ENCODE measurements at regions not wholly inside any gene's neighbourhood (a gene's known extent, or its start where the extent isn't known, plus 50 kb on each side); places are given as distances from the start of the nearest gene placed in this dataset.

GRCh38 chr9:84450029-84450428, 109.5 kb upstream of the SLC28A3 start:
- DNase-seq (ENCODE audit: low read depth, low spot score) = no peak

DNA sequence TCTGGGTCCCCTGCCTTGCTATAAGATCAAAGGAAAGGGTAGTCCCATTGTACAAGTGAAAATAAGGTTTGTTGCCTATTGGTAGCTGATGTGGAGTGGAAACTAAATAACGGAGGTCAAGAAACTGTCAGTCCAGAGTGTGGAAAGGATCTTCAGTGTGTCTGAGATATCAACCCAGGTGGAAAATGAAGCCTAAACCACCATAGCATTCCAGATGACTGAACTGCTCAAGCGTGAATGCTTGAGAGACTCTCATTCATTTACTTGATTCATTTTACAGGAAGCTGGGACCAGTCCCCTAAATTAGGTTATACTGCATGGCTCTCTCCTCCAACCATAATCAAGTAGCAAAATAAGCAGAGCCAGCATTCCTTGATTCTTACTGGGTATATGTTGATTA, 116.0 kb upstream of the SLC28A3 start:
- no peak for DNase-seq (ENCODE audit: low read depth, low spot score)

DNA sequence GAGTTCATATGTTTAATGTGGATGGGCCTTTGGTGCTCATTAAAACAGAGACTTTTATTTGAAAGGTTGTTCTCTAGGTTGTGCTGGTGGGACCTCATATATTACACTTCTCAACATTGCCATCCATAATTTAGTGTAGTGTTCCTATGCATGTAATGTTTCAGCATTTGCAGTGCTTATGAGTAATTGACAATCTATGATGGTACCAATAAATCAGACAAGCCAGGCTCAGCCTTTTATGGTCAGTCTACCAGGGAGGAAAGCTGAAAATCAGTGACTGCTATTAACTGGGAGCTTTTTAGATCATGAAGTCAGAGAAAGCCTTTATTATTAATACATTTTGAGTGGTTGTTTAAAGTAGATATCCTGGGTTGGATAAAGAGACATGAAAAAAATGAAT, 120.1 kb upstream of the SLC28A3 start:
- no peak for DNase-seq (ENCODE audit: low read depth, low spot score)

GRCh38 chr9:84463272-84463671, 122.7 kb upstream of the SLC28A3 start:
- DNase-seq (ENCODE audit: low read depth, low spot score) = no peak

DNA sequence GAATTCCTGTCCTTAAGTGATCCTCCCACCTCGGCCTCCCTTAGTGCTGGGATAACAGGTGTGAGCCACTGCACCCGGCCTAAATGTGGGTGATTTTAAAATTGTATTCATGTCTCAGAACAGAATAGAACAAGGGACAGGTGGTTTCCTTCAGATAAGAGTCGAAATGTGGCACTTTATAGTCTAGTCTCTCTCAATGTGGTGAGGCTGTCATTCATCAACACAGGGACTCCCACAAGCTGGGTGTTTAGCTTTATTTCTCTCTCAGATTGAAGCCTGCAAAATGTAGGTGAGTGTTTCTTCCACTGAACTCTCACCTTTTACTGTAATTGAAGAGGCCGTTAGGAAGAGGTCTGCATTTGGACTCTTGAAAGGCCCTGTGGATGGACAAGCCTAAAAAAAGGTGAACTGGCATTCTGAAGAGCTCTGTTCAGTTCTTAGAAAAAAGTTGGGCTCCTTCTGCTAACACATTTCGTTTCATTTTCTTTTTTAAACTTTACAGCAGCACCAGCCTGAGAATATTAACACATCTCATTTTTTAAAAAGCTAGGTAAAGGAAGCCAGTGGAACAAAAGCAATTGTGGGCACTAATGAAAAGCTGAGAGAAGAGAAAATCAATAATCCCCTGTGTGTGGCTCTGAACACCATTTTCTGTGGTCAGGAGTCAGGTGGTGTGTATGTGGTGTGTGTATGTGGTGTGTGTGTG, 126.2 kb upstream of the SLC28A3 start:
- no peak for DNase-seq (ENCODE audit: low read depth, low spot score)

DNA sequence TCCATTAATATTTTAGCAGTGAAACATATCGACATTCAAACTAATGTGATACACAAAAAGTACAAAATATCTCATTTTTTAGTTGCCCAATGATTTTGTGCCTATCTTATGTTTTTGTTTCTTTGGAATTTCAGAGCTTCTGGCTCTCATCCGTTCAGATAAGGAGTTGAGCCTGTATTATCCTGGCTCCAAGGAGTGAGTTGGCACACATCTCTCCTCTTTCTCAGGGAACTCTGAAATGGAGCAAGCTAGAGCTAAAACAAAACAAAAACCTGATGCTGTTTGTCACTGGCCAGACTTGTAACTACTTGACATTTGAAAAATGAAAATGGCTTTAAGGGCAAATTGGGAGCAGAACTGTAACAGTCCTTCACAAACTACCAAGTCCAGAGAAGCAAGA, 131.3 kb upstream of the SLC28A3 start:
- DNase-seq (ENCODE audit: low read depth, low spot score) = no peak

GRCh38 chr9:84478996-84479395, 138.4 kb upstream of the SLC28A3 start:
- DNase-seq (ENCODE audit: low read depth, low spot score) = no peak

GRCh38 chr9:84480071-84480470, 139.5 kb upstream of the SLC28A3 start:
- no peak for DNase-seq (ENCODE audit: low read depth, low spot score)

- DNase-seq (ENCODE audit: low read depth, low spot score) = no peak
Observed at GRCh38 chr9:84481231-84481630, 140.7 kb upstream of the SLC28A3 start.

DNA sequence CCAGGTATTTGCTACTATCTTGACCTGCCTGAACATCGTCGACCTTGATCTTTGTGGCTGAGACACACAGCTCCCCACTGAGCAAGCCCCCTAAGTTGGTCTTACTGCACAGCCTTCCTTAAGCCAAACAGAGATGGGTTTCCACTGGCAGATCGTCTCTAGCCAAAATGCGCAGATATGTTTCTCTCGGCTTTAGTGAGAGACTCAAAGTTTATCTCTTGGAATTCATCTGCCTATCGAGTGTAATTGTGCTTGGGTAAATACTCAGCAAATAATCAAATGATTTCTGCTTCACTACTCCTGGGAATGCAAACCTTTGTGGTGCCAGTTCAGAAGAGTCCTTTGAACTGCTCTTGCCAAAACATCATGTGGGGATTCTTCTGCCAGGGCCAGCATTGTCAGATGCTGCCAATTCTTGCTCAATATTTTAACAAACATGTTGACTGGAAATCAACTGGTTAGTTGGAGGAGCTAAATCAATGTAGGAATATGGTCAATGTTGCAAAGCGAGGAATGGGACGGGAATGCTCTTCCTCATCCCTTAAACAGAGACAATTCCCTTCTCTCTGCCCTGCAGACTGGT, 141.2 kb upstream of the SLC28A3 start:
- no peak for DNase-seq (ENCODE audit: low read depth, low spot score)

- DNase-seq (ENCODE audit: low read depth, low spot score) = no peak
Observed at GRCh38 chr9:84482607-84483006, 142.0 kb upstream of the SLC28A3 start.

DNA sequence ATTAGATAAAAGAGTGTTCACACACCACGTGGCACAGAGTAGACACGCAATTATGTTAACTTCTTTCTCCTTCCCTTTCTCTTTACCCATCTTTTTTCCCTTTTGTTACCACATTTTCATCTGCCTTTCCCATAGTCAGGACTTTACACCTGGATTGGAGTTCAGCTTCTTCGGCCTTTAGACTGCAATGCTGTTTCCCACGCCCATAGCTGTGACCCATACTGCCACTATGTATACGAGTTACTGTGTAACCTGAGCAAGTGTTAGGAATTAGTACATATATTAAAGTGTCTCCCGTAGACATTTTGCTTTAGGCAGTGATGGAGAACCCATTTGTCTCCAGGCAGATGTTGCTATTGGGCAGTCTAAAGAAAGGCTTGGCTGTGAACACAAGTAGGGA, 143.6 kb upstream of the SLC28A3 start:
- no peak for DNase-seq (ENCODE audit: low read depth, low spot score)

DNA sequence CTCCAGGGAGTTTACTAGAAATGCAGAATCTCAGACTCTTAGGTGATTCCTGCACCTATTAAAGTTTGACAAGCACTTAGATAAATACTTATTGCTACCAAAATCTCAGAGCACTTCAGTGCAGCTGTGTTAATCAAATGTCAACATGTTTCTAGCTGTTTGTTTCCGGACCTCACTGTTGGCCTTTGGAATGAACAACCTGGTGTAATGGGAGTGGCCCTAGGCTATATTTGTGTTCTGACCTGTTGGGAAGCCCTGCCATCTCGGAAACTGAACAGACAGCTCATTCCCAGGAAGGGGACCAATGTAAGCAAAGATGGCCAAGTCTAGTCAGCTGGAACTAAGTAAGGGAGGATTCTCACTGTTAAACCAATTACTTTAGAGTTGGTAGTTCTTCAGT, 145.0 kb upstream of the SLC28A3 start:
- DNase-seq (ENCODE audit: low read depth, low spot score) = no peak

DNA sequence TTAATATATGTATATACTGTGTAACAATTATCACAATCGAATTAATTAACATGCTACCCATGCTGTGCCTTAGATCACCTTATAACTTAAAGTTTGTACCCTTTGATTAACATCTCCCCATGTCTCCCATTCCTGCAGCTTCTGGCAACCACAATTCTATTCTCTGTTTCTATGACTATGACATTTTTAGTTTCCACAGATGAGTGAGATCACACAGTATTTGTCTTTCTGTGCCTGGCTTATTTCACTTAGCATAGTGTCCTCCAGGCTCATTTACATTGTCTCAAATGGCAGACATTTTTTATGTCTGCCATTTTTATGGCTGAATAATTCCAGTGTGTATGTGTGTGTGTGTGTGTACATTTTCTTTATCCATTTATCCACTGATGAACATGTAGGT, 146.1 kb upstream of the SLC28A3 start:
- DNase-seq (ENCODE audit: low read depth, low spot score) = no peak

GRCh38 chr9:84490206-84490841, 149.8 kb upstream of the SLC28A3 start:
- no peak for DNase-seq (ENCODE audit: low read depth, low spot score)

GRCh38 chr9:84490842-84491325, 150.3 kb upstream of the SLC28A3 start:
- no peak for DNase-seq (ENCODE audit: low read depth, low spot score)

- DNase-seq (ENCODE audit: low read depth, low spot score) = no peak
Observed at GRCh38 chr9:84492366-84493159, 152.0 kb upstream of the SLC28A3 start.

DNA sequence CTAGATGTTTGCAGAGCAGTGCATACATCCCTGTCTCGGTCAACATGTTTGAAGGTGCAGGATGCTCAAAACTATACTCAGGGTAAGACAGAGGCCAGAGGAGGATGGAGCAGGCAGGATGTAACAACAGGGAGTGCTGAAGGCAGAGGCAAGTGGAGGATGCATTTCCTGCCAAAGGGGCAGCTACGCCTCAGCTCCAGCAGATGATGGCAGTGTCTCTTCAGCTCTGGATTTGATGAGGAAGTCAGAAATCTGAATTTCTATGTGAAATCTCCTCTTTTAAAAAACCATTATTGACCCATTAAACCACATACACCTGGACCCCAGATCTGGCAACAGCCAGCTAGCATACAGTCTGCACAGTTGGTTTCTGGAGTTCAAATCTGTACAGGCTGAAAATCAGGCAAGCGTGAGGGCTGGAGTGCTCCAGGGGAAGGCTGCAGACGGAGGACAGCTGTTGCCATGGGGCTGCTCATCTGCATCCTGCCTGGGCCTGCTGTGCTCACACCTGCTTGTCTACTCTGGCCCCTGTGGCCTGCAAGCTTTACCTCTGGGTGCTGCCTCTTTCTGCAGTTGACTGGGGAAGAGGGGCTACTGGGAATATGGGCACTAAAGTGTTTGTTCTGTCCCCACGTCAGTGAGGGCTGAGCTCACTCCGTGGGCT, 152.9 kb upstream of the SLC28A3 start:
- no peak for DNase-seq (ENCODE audit: low read depth, low spot score)

GRCh38 chr9:84499969-84500582, 159.5 kb upstream of the SLC28A3 start:
- DNase-seq (ENCODE audit: low read depth, low spot score) = no peak

- DNase-seq (ENCODE audit: low read depth, low spot score) = no peak
Observed at GRCh38 chr9:84500826-84501225, 160.3 kb upstream of the SLC28A3 start.

- DNase-seq (ENCODE audit: low read depth, low spot score) = no peak
Observed at GRCh38 chr9:84501587-84501986, 161.0 kb upstream of the SLC28A3 start.

All from activated CD4-positive, CD25-positive, alpha-beta regulatory T cell treated with anti-CD3 and anti-CD28 coated beads, Interleukin-2, amount 50 U/mL, for 16 hours (primary cell).